Stimulated activated effector memory CD8-positive, alpha-beta T cell treated with anti-CD3 and anti-CD28 coated beads, Interleukin-12 subunit alpha, Interleukin-12 subunit beta, amount 100 ng/mL, for 72 hours (primary cell): ENCODE measurements at regions not wholly inside any gene's neighbourhood (a gene's known extent, or its start where the extent isn't known, plus 50 kb on each side); places are given as distances from the start of the nearest gene placed in this dataset.
A peak's percentile ranks its signal among the peaks of the same experiment; 100 is the strongest.
"Not testable (repeated sequence)": the region's sequence is repeated elsewhere in the genome, so short reads cannot be mapped to it uniquely, and the experiment has no call there.

Source experiments
- ATAC-seq: fragments of 150-1000 bp; cut with Tn5 transposase; 2 replicates; pipeline ENCODE4 v1.10.0; 2021
- DNase-seq, 2 donors: peaks; one replicate each; pipeline ENCODE4 v3.0.0; 2021 to 2022; ENCODE audit warnings: low spot score in 2 of 2
- H3K27ac Mint-ChIP-seq: one replicate; pipeline ENCODE4 v1.8.0; 2022; ENCODE audit warnings: mild to moderate bottlenecking, mixed read lengths
- H3K36me3 Mint-ChIP-seq: one replicate; pipeline ENCODE4 v1.8.0; 2022; ENCODE audit warnings: mild to moderate bottlenecking, mixed read lengths
- H3K4me1 Mint-ChIP-seq: one replicate; pipeline ENCODE4 v1.8.0; 2022; ENCODE audit warnings: mixed read lengths
- H3K4me3 Mint-ChIP-seq: one replicate; pipeline ENCODE4 v1.8.0; 2022; ENCODE audit warnings: mild to moderate bottlenecking, mixed read lengths
- H3K9me3 Mint-ChIP-seq: one replicate; pipeline ENCODE4 v1.8.0; 2022; ENCODE audit warnings: mixed read lengths

DNA sequence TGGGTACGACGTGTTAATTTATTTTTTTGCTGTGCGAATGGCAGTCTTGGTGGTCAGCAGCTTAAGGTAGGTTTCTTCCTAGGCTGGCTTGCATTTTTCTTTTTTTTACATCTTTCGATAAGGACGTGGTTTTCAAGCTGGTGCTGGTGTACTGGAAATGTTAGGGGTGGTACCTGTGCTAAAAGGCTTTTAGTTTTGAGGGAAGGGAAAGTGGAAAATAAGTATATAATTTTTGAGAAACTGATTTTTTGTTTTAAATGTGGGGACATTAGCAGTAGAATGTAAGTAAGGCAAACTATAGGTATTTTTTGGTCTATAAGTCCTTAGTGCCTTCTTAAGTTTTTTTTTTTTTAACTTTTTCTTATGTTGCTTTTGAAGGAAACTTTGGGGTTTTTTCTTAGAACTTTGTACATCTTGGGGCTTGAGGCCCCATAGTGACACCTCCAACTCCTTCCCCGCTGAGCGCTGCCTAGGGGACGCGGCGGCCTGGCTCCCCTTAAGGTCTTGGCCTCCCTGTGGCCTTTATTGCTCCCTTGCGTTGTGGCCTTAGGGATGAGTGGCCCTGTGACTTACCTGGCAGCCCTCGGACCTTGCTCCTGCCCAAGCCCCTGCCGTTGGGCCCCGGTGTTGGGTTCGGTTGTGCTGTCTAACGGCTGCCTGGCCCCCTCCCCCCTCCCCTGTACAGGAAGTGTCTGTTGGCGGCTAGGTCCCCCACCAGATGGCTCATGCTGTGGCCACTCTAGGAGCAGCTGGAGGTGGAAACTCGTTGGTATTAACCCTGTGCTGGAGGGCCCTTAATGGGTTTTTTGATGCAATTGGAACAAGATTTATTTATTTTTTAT, 88.0 kb upstream of the RPRML start:
- H3K36me3 Mint-ChIP-seq = peaks cover 16% of the 10 kb centered on the region
- H3K27ac Mint-ChIP-seq = peak overlapping the region; percentile 98

DNA sequence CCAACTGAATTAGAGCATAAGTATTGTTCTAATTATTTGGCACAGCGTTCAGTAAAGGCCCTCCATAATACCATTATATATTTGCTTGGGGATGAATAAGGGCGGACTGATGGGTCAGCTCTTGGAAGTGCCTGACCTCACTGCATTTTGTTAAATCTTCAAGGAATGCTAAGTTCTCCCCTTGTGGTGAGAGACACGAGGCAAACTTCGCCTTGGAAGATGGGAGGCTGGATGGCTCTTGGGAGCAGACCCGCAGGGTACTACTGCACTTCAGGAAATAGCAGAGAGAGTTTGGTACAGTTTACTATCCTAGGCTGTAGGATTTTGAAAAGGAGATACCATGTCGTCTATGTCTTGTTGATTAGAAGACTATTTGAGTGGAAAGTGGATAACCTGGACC, 87.0 kb upstream of the RPRML start:
- peaks cover 30% of the 10 kb centered on the region for H3K4me1 Mint-ChIP-seq
- DNase-seq (no peak), ATAC-seq (no peak)
- H3K9me3 Mint-ChIP-seq = no peaks in the 10 kb centered on the region
- H3K36me3 Mint-ChIP-seq = peaks cover 16% of the 10 kb centered on the region
- H3K4me3 Mint-ChIP-seq = peak overlapping the region; percentile 84
- H3K27ac Mint-ChIP-seq = peak overlapping the region; percentile 98

More for the DNA sequence above, 88.0 kb upstream of the RPRML start:
- no peaks in the 10 kb centered on the region for H3K9me3 Mint-ChIP-seq
- peak overlapping the region; percentile 84 for H3K4me3 Mint-ChIP-seq
- H3K4me1 Mint-ChIP-seq = peaks cover 34% of the 10 kb centered on the region
- ATAC-seq (peak; percentile 100), DNase-seq (peak; percentile 54 to 83)

GRCh38 chr17:47064684-47065083, 85.6 kb upstream of the RPRML start:
- Mint-ChIP-seq H3K27ac (no peak overlapping the region), H3K36me3 (peaks cover 16% of the 10 kb centered on the region), H3K9me3 (no peaks in the 10 kb centered on the region), H3K4me3 (no peak overlapping the region), H3K4me1 (peaks cover 26% of the 10 kb centered on the region)
- no peak for ATAC-seq
- no peak for DNase-seq

DNA sequence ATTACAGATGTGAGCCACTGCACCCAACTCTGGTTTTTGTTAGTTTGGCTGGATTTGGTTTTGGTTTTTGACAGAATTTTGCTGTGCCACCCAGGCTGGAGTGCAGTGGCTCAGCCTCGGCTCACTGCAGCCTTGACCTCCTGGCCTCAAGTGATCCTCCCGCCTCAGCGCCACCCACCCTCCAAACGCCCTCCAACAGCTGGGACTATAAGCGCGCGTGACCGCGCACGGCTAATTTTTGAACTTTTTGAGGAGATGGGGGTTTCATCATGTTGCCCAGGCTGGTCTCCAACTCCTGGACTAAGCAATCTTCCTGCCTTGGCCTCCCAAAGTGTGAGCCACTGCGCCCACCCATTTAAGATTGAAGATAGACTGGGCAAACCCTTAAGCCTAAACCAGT, 84.4 kb upstream of the RPRML start:
- no peak overlapping the region for H3K4me3 Mint-ChIP-seq
- ATAC-seq (no peak), DNase-seq (no peak)
- H3K27ac Mint-ChIP-seq = no peak overlapping the region
- H3K4me1 Mint-ChIP-seq = peaks cover 20% of the 10 kb centered on the region
- H3K36me3 Mint-ChIP-seq = peaks cover 8% of the 10 kb centered on the region
- H3K9me3 Mint-ChIP-seq = no peaks in the 10 kb centered on the region

- DNase-seq, H3K9me3 Mint-ChIP-seq, ATAC-seq, H3K4me3 Mint-ChIP-seq, H3K36me3 Mint-ChIP-seq, H3K27ac Mint-ChIP-seq: not testable (repeated sequence)
- peaks cover 18% of the 10 kb centered on the region for H3K4me1 Mint-ChIP-seq
These were observed 83.8 kb upstream of the RPRML start for GRCh38 chr17:47062851-47063250.

DNA sequence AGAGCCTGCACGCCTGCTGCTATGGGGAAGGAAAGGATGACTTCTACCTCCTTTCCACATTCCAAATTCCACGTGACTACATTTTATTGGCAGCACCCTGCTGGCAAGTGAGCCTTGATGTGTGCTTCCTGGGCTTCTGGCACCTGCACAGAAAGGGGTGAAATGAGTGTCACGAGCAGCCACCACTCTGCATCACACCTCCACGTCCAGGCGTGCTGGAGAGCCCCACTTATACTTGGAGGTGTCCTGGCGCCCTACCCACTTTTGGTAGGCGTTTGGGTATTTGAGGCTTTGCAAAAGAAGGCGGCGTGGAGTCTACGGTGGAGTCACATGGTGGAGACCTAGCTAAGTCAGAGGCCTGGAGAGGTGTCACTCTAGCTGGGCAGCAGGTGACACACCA, 81.0 kb upstream of the RPRML start:
- H3K4me1 Mint-ChIP-seq, ATAC-seq, H3K27ac Mint-ChIP-seq, H3K9me3 Mint-ChIP-seq, H3K4me3 Mint-ChIP-seq: not testable (repeated sequence)
- H3K36me3 Mint-ChIP-seq = peaks cover 13% of the 10 kb centered on the region
- peak in 1 of 2 donors; percentile 44 for DNase-seq

DNA sequence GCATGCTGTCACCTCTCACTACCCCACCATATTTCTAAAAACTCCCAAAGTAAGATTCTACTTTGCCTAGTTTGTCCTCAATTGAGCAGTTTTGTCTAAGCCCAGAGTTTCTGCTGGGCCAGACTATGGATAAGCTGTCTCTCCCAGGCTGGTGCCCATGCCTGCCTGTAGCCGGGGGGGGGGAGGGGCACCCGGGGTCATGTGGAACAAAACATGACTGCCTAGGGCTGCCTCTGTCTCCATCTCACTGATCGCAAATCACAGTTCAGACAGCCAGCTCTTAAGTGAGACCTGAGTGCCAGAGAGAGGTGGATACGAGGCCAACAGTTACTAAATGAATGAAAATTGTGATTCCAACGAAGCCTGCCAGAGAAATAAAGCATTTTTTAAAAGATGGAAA, 78.8 kb upstream of the RPRML start:
- H3K36me3 Mint-ChIP-seq = peaks cover 22% of the 10 kb centered on the region
- H3K4me1 Mint-ChIP-seq = no peaks in the 10 kb centered on the region
- H3K9me3 Mint-ChIP-seq = no peaks in the 10 kb centered on the region
- DNase-seq (no peak), ATAC-seq (no peak)
- no peak overlapping the region for H3K27ac Mint-ChIP-seq
- no peak overlapping the region for H3K4me3 Mint-ChIP-seq

GRCh38 chr17:47057279-47057678, 78.2 kb upstream of the RPRML start:
- not testable (repeated sequence) for H3K9me3 Mint-ChIP-seq, H3K27ac Mint-ChIP-seq, DNase-seq, H3K4me3 Mint-ChIP-seq, ATAC-seq, H3K4me1 Mint-ChIP-seq
- peaks cover 22% of the 10 kb centered on the region for H3K36me3 Mint-ChIP-seq

DNA sequence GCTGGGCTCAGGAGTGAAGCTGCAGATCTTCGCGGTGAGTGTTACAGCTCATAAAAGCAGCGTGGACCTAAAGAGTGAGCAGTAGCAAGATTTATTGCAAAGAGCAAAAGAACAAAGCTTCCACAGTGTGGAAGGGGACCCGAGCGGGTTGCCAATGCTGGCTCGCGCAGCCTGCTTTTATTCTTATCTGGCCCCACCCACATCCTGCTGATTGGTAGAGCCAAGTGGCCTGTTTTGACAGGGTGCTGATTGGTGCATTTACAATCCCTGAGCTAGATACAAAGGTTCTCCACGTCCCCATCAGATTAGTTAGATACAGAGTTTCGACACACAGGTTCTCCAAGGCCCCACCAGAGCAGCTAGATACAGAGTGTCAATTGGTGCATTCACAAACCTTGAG, 77.6 kb upstream of the RPRML start:
- not testable (repeated sequence) for H3K27ac Mint-ChIP-seq, DNase-seq, H3K4me3 Mint-ChIP-seq, H3K4me1 Mint-ChIP-seq, H3K9me3 Mint-ChIP-seq, ATAC-seq
- peaks cover 22% of the 10 kb centered on the region for H3K36me3 Mint-ChIP-seq
